ENCODE measurements at regions not wholly inside any gene's neighbourhood (a gene's known extent, or its start where the extent isn't known, plus 50 kb on each side); places are given as distances from the start of the nearest gene placed in this dataset.

DNA sequence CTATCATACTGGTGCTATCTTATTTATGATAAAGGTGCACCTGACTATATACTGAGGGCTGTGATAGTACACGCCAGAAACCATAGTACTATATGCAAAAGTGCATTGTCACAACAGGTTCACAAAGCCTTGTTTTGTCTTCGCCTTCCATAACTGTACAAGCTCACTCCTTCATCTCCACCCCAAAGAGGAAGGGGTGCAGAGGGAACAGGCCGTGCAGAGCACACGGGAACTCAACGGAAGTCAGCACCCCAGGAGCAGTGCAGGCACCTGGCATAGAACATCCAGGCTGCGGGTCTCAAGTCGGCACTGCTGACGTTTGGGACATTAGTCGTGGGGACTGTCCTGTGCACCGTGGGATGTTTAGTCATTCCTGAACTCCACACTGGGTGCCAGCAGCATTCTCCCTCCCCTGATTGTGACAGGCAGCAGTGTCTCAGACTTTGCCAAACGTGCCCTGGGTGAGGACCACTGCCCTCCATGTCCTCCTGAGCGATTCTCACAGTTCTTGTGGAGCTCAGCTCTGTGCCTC lies 99.7 kb downstream of the PXDC1 start:
- TF ChIP-seq, protein P1, sequence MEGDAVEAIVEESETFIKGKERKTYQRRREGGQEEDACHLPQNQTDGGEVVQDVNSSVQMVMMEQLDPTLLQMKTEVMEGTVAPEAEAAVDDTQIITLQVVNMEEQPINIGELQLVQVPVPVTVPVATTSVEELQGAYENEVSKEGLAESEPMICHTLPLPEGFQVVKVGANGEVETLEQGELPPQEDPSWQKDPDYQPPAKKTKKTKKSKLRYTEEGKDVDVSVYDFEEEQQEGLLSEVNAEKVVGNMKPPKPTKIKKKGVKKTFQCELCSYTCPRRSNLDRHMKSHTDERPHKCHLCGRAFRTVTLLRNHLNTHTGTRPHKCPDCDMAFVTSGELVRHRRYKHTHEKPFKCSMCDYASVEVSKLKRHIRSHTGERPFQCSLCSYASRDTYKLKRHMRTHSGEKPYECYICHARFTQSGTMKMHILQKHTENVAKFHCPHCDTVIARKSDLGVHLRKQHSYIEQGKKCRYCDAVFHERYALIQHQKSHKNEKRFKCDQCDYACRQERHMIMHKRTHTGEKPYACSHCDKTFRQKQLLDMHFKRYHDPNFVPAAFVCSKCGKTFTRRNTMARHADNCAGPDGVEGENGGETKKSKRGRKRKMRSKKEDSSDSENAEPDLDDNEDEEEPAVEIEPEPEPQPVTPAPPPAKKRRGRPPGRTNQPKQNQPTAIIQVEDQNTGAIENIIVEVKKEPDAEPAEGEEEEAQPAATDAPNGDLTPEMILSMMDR (conservative IDR thresholded peaks at IDR 0.05; ENCODE audit: low read length): no peak
- no peak for TF ChIP-seq EZH2phosphoT487 (IDR thresholded peaks at IDR 0.05; ENCODE audit: borderline replicate concordance, low read depth, low read length)

All from OCI-LY7 (cell line).